Renal pelvis (tissue), 1 donor: ENCODE measurements at regions not wholly inside any gene's neighbourhood (a gene's known extent, or its start where the extent isn't known, plus 50 kb on each side); places are given as distances from the start of the nearest gene placed in this dataset.
A peak's percentile ranks its signal among the peaks of the same experiment; 100 is the strongest.

Experiments used
- DNase-seq: peaks from one replicate; pipeline ENCODE4 v3.0.0-alpha.2; 2013

DNA sequence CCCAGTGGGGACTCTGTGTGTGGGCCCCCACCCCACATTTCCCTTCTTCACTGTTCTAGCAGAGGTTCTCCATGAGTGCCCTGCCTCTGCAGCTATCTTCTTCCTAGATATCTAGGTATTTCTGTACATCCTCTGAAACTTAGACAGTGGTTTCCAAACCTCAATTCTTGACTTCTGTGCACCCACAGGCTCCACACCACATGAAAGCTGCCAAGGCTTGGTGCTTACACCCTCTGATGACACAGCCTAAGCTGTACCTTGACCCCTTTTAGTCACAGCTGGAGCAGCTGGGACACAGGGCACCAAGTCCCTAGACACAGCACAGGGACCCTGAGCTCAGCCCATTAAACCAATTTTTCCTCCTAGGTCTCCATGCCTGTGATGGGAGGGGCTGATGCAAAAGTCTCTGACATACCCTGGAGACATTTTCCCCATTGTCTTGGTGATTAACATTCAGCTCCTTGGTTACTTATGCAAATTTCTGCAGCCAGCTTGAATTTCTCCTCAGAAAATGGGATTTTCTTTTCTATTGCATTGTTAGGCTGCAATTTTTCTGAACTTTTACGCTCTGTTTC, 304.5 kb downstream of the OTOL1 start:
- DNase-seq = no peak

GRCh38 chr3:161818106-161818505, 321.5 kb downstream of the OTOL1 start:
- no peak for DNase-seq

GRCh38 chr3:161821591-161821990, 325.0 kb downstream of the OTOL1 start:
- no peak for DNase-seq

GRCh38 chr3:161822291-161822690, 325.7 kb downstream of the OTOL1 start:
- DNase-seq = peak; percentile 14

DNA sequence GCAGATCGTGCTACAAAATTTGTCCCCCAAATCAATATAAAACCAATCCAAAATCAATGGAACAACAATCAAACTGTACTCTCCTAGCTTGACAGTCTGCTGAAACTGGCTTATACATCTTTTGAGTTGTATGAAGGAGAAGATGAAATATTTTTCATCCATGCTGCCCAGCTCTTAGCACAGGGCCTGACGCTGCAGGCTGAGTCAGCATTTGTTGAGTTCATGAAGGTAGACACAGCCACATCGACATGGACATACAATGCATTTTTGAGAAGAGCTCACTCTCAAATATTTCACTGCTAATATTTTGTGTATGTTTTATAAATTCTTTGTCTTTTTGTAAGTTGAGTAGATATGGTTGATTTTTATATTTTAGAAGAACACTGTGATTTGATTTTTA, 327.3 kb downstream of the OTOL1 start:
- no peak for DNase-seq

- no peak for DNase-seq
Observed at GRCh38 chr3:161838021-161838420, 341.4 kb downstream of the OTOL1 start.

DNA sequence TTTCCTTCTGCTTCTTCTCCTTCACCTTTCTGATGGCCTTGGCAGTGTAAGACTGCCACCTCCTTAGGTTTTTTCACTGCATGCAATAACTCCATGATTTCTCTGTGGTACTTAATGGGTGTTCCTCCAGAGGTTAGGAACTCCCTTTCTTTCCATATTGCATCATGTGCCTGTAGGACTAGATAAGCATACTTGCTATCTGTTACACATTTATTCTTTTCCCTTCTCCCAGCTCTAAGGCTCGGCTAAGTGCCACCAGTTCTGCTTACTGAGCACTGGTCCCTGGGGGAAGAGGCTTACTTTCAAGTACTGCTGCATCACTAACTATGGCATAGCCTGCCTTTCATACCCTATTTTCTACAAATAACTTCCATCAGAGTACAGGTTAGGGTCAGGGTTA, 351.8 kb downstream of the OTOL1 start:
- DNase-seq = no peak

DNA sequence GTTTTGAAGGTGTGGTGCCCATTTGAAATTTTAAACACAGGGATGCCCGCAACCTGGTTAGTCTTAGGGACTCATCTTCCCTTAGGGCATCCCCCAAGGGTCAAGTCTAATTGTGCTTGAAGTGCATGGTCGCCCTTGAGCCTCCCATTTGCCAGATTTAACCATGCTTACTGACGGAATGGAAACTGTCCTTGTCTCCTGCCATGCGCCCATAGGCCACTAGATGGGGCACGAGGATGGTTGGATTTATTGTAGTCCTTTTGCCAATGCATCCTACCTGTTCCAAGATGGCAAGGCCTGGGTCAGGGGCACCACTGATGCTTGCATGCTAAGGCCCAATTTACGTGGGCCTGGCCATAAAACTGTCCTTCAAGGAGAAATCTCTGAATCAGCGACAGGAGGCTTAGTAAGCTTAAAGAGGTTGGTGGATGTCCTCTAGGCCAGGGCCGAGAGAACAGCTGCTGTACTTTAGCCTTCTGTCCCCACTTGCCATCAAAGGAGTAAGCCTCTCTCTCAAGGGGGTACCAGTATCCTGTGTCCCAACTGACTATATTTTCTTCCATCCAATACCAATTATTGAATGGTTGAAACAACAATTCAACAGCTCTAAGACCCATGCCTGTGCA, 355.4 kb downstream of the OTOL1 start:
- peak; percentile 21 for DNase-seq

- DNase-seq = no peak
Observed at GRCh38 chr3:161852744-161853143, 356.1 kb downstream of the OTOL1 start.

GRCh38 chr3:161854232-161854771, 357.7 kb downstream of the OTOL1 start:
- DNase-seq = no peak

- no peak for DNase-seq
Observed at GRCh38 chr3:161859057-161859456, 362.4 kb downstream of the OTOL1 start.

DNA sequence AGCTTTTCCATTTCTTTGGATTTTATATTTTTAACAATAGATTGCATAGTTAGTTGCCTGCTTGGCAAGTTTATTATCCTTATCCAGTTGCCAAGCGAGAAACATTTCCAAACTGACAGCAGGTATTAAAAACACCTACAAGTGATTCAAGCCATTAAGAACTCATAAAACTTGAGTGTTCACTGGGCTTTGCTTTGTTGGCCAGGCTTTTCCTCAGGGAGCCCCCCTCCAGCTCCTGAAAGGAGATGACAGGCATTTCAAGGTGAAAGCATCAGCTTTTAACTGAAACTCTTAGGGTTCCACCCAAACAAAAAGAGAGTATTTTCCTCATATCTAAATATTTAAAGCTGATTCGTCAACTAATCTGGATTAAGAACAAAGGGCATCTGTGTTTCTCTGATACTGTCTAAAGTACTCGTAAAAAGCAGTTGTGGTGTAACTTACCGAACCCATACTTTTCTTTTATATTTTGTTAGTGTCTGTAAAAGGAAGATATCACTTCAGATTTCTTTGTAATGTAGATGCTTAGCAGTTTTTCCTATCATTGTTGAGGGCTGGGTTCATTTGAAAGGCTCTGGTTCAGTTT, 363.4 kb downstream of the OTOL1 start:
- peak; percentile 10 for DNase-seq

DNA sequence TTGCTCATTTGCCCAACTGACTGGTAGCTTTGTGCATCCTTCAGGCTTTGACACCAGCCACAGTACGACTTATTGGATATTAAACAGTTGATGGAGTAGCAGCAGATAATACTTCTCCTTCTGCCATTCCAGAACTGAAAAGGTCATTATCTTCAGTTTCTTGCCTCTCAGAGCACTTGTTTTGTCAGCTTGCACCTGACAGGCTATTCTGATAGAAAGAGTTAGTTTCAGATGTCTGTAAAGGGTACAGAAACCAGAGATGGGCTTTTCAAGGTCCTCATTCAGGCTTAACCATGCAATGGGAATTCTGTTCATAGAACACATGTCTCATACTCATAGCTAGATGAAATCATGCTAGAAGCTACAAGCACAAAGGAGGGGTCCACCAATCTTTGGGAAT, 367.2 kb downstream of the OTOL1 start:
- DNase-seq = no peak

GRCh38 chr3:161866176-161866575, 369.6 kb downstream of the OTOL1 start:
- DNase-seq = no peak

- DNase-seq = no peak
Observed at GRCh38 chr3:161875483-161875882, 378.9 kb downstream of the OTOL1 start.

GRCh38 chr3:161879470-161879869, 382.9 kb downstream of the OTOL1 start:
- no peak for DNase-seq

GRCh38 chr3:161884830-161885229, 388.2 kb downstream of the OTOL1 start:
- no peak for DNase-seq

GRCh38 chr3:161890147-161890625, 393.6 kb downstream of the OTOL1 start:
- no peak for DNase-seq

GRCh38 chr3:161893972-161894371, 397.4 kb downstream of the OTOL1 start:
- no peak for DNase-seq

- DNase-seq = no peak
Observed at GRCh38 chr3:161894657-161895056, 398.0 kb downstream of the OTOL1 start.

DNA sequence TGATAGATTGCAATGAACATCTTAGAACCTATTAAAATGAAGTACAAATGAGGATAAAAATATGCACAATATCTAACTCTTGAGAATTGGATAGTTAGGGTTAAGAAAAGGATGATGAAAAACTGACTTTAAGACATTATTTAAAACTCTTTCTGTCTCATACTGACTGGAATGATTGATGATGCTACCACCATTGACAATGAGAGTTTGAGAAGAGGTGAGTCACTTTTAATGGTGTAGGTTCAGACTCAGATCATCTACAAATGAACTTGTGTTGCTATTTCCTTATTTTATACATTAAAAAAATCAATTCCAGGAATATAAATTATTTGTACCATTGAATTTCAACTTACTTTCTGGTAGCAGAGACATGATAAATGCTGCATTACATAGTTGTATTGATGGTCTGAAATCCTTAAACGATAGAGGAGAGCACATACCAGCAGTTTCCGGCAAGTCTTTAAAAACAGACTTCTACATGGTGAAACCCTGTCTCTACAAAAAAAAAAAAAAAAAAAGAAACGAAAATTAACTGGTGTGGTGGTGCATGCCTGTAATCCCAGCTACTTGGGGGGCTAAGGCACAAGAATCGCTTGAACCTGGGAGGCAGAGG, 409.0 kb downstream of the OTOL1 start:
- no peak for DNase-seq

GRCh38 chr3:161913786-161914389, 417.3 kb downstream of the OTOL1 start:
- DNase-seq = no peak
